SK-N-SH (cell line): ENCODE measurements at regions not wholly inside any gene's neighbourhood (a gene's known extent, or its start where the extent isn't known, plus 50 kb on each side); places are given as distances from the start of the nearest gene placed in this dataset.

Source experiments
- CTCF ChIA-PET: fragments of 300-600, 350-600 bp; formaldehyde crosslinking; extraction: SDS; loops from one replicate; lab custom pipeline; 2021; lab: Yijun Ruan, JAX
- POLR2A ChIA-PET: fragments of 350-600 bp; sonication (Branson Sonifier 250); formaldehyde crosslinking; extraction: SDS; loops from one replicate; lab custom pipeline; 2020; ENCODE audit warnings: antibody characterized with exemption, inconsistent platforms; lab: Yijun Ruan, JAX
- DNase-seq: peaks from one replicate; pipeline ENCODE4 v3.0.0; 2012
- H2AFZ ChIP-seq: fragments of 200-600 bp; sonication (generic); 2 replicates; pipeline ENCODE4 v1.8.1; 2016; ENCODE audit warnings: antibody characterized with exemption, mild to moderate bottlenecking, low read depth
- H3F3A ChIP-seq: fragments of 200-600 bp; sonication (generic); replicated peaks from 2 replicates; pipeline ENCODE3; 2016; ENCODE audit warnings: antibody characterized with exemption, mild to moderate bottlenecking; ENCODE audit not compliant: insufficient read depth
- H3K27ac ChIP-seq, 2 experiments: fragments of 200-500 bp in 1 of 2; fragments of 200-600 bp in 1 of 2; sonication (Bioruptor generic) in 1 of 2; sonication (generic), shearing (Covaris generic) in 1 of 2; 2 replicates each; pipeline versions ENCODE4 v1.5.1 to v1.6.1; 2014 to 2016; ENCODE audit warnings: low read depth in 2 of 2, inconsistent platforms in 1 of 2, low read length in 1 of 2, mild to moderate bottlenecking in 1 of 2, mixed read lengths in 1 of 2
- H3K27me3 ChIP-seq: fragments of 200-600 bp; sonication (generic), shearing (Covaris generic); 2 replicates; pipeline ENCODE4 v1.6.1; 2016; ENCODE audit warnings: mixed run types; ENCODE audit not compliant: insufficient read depth
- H3K36me3 ChIP-seq, 2 experiments: fragments of 200-500 bp in 1 of 2; fragments of 200-600 bp in 1 of 2; sonication (Bioruptor generic) in 1 of 2; sonication (generic) in 1 of 2; replicated peaks in 1 of 2; 2 replicates each; pipeline versions ENCODE3 to v1.5.1; 2014 to 2016; ENCODE audit warnings: low read length in 1 of 2, mild to moderate bottlenecking in 1 of 2; ENCODE audit not compliant: insufficient read depth in 2 of 2, control insufficient read depth in 1 of 2
- H3K4me1 ChIP-seq, 2 experiments: fragments of 200-500 bp in 1 of 2; fragments of 200-600 bp in 1 of 2; sonication (Bioruptor generic) in 1 of 2; sonication (generic), shearing (Covaris generic) in 1 of 2; 2 replicates each; pipeline versions ENCODE4 v1.5.1 to v1.6.1; 2014 to 2016; ENCODE audit warnings: low read depth in 1 of 2, low read length in 1 of 2, mixed run types in 1 of 2; ENCODE audit not compliant: insufficient read depth in 2 of 2, control insufficient read depth in 1 of 2
- H3K4me2 ChIP-seq: fragments of 200-600 bp; sonication (generic), shearing (Covaris generic); 2 replicates; pipeline ENCODE4 v1.6.1; 2017; ENCODE audit warnings: mixed run types
- H3K4me3 ChIP-seq, 2 experiments: fragments of 200-500 bp in 1 of 2; fragments of 200-600 bp in 1 of 2; sonication (Bioruptor generic) in 1 of 2; sonication (generic), shearing (Covaris generic) in 1 of 2; 2 replicates each; pipeline versions ENCODE4 v1.5.1 to v1.8.1; 2014 to 2016; ENCODE audit warnings: low read depth in 2 of 2, inconsistent platforms in 1 of 2, low read length in 1 of 2, mild to moderate bottlenecking in 1 of 2, mixed read lengths in 1 of 2, moderate library complexity in 1 of 2
- H3K79me2 ChIP-seq: fragments of 200-600 bp; sonication (generic); 2 replicates; pipeline ENCODE4 v1.8.1; 2017; ENCODE audit warnings: mild to moderate bottlenecking; ENCODE audit not compliant: insufficient read depth
- H3K9ac ChIP-seq: fragments of 200-600 bp; sonication (generic); 2 replicates; pipeline ENCODE4 v1.6.1; 2017; ENCODE audit warnings: mixed run types
- H3K9me2 ChIP-seq: fragments of 200-600 bp; sonication (generic); 2 replicates; pipeline ENCODE4 v1.6.1; 2017; ENCODE audit warnings: mixed run types
- H3K9me3 ChIP-seq: fragments of 200-600 bp; sonication (generic); 2 replicates; pipeline ENCODE4 v1.6.1; 2017; ENCODE audit warnings: mixed run types, mild to moderate bottlenecking, moderate library complexity
- H4K20me1 ChIP-seq: fragments of 200-600 bp; sonication (generic); 2 replicates; pipeline ENCODE4 v1.6.1; 2017; ENCODE audit warnings: mild to moderate bottlenecking, mixed run types; ENCODE audit not compliant: insufficient read depth
- CHD2 ChIP-seq: fragments of 150-350 bp; IDR thresholded peaks from 2 replicates; pipeline ENCODE4 v1.6.1; 2018; ENCODE audit warnings: low read length; ENCODE audit not compliant: partially characterized antibody
- ELF1 ChIP-seq: IDR thresholded peaks from 2 replicates; pipeline ENCODE4 v1.4.0; 2012
- EP300 ChIP-seq, 2 experiments: IDR thresholded peaks; 2 replicates each; pipeline versions ENCODE4 v1.4.0 to v1.6.1; 2012; ENCODE audit warnings: borderline replicate concordance in 1 of 2, low read depth in 1 of 2, low read length in 1 of 2
- EZH2phosphoT487 ChIP-seq: fragments of 200-600 bp; sonication (generic); IDR thresholded peaks from 2 replicates; pipeline ENCODE4 v1.6.1; 2017; ENCODE audit warnings: low read depth, mixed run types, mild to moderate bottlenecking, antibody characterized with exemption, moderate library complexity, borderline replicate concordance
- FOXJ3 ChIP-seq: sonication (generic); formaldehyde crosslinking; IDR thresholded peaks from 2 replicates; pipeline ENCODE4 v1.5.1; 2020; ENCODE audit warnings: mild to moderate bottlenecking, missing genetic modification reagents
- GABPA ChIP-seq: IDR thresholded peaks from 2 replicates; pipeline ENCODE4 v1.4.0; 2012; ENCODE audit warnings: low read depth, mild to moderate bottlenecking
- GATA2 ChIP-seq: sonication (generic); formaldehyde crosslinking; IDR thresholded peaks from 2 replicates; pipeline ENCODE4 v1.5.0; 2020; ENCODE audit warnings: mild to moderate bottlenecking, missing genetic modification reagents
- JUND ChIP-seq: IDR thresholded peaks from 2 replicates; pipeline ENCODE4 v1.4.0; 2012
- MAX ChIP-seq: IDR thresholded peaks from 2 replicates; pipeline ENCODE4 v1.4.0; 2012; ENCODE audit warnings: low read depth
- MEF2A ChIP-seq: IDR thresholded peaks from 2 replicates; pipeline ENCODE4 v1.4.0; 2012; ENCODE audit warnings: low read depth, borderline replicate concordance
- NFIC ChIP-seq: IDR thresholded peaks from 2 replicates; pipeline ENCODE4 v1.4.0; 2012; ENCODE audit warnings: borderline replicate concordance
- NRF1 ChIP-seq: IDR thresholded peaks from 2 replicates; pipeline ENCODE4 v1.6.1; 2012; ENCODE audit warnings: low read depth, mild to moderate bottlenecking, low read length
- POLR2AphosphoS5 ChIP-seq: IDR thresholded peaks from 2 replicates; pipeline ENCODE4 v1.6.1; 2012; ENCODE audit warnings: low read depth, low read length
- RAD21 ChIP-seq: IDR thresholded peaks from 2 replicates; pipeline ENCODE4 v1.6.1; 2012; ENCODE audit warnings: mild to moderate bottlenecking, low read length
- RCOR1 ChIP-seq: fragments of 150-350 bp; IDR thresholded peaks from 2 replicates; pipeline ENCODE4 v1.6.1; 2017; ENCODE audit warnings: antibody characterized with exemption, low read length
- RFX5 ChIP-seq: IDR thresholded peaks from 2 replicates; pipeline ENCODE4 v1.6.1; 2012; ENCODE audit warnings: mild to moderate bottlenecking, improper control_type of control experiment, low read length
- SIN3A ChIP-seq: IDR thresholded peaks from 2 replicates; pipeline ENCODE4 v1.6.1; 2012; ENCODE audit warnings: low read depth, mild to moderate bottlenecking, low read length, moderate library complexity, borderline replicate concordance
- SMC3 ChIP-seq: IDR thresholded peaks from 2 replicates; pipeline ENCODE4 v1.6.1; 2012; ENCODE audit warnings: low read depth, low read length, improper control_type of control experiment
- TCF12 ChIP-seq: IDR thresholded peaks from 2 replicates; pipeline ENCODE4 v1.4.0; 2012
- USF2 ChIP-seq: fragments of 150-350 bp; IDR thresholded peaks from 2 replicates; pipeline ENCODE4 v1.6.1; 2017; ENCODE audit warnings: antibody characterized with exemption, low read length, low read depth, borderline replicate concordance
- WGBS: methylation state at CpG from one replicate; pipeline ENCODE4 v1.1.6; 2017; ENCODE audit warnings: low lambda C conversion rate; 5-methylcytosine and 5-hydroxymethylcytosine counted together
- TF ChIP-seq, protein P1 (sequence below): IDR thresholded peaks from 2 replicates; pipeline ENCODE4 v1.4.0; 2012; ENCODE audit warnings: low read depth, borderline replicate concordance
- TF ChIP-seq, protein P2 (sequence below): IDR thresholded peaks from 2 replicates; pipeline ENCODE4 v1.4.0; 2012; ENCODE audit warnings: low read depth, borderline replicate concordance
- TF ChIP-seq, protein P3 (sequence below): fragments of 200-600 bp; sonication (generic); IDR thresholded peaks from 2 replicates; pipeline ENCODE4 v1.6.1; 2017; ENCODE audit warnings: antibody characterized with exemption, mild to moderate bottlenecking, moderate library complexity

GRCh38 chr6:100116411-100117194, 122.6 kb upstream of the MCHR2 start:
- Histone ChIP-seq H3K36me3 (no peaks in the 10 kb centered on the region), H3K27ac (no peak overlapping the region), H3K4me2 (no peak overlapping the region), H3K9me3 (no peaks in the 10 kb centered on the region), H3K4me1 (no peaks in the 10 kb centered on the region), H3F3A (no peaks in the 10 kb centered on the region), H4K20me1 (no peaks in the 10 kb centered on the region), H3K9me2 (no peaks in the 10 kb centered on the region), H3K27me3 (peaks cover 40% of the 10 kb centered on the region), H3K4me3 (no peak overlapping the region; a peak in 1 of 4 replicates), H3K79me2 (no peaks in the 10 kb centered on the region), H2AFZ (no peak overlapping the region), H3K9ac (no peak overlapping the region)
- peak; percentile 23 for DNase-seq
- TF ChIP-seq RCOR1 (no peak), NFIC (no peak), USF2 (no peak), ELF1 (no peak), MAX (no peak), MEF2A (no peak), SIN3A (no peak), RAD21 (peak; percentile 80), CHD2 (no peak), SMC3 (peak; percentile 76), EP300 (IDR thresholded peaks at IDR 0.05; ENCODE audit: borderline replicate concordance in 1 of 2, low read depth in 1 of 2, low read length in 1 of 2) (no peak), POLR2AphosphoS5 (no peak), NRF1 (no peak), GABPA (no peak), TCF12 (peak; percentile 65), EZH2phosphoT487 (no peak), RFX5 (no peak), FOXJ3 (no peak), GATA2 (CRISPR knock-in tag) (no peak), JUND (no peak)
- TF ChIP-seq, protein P1, sequence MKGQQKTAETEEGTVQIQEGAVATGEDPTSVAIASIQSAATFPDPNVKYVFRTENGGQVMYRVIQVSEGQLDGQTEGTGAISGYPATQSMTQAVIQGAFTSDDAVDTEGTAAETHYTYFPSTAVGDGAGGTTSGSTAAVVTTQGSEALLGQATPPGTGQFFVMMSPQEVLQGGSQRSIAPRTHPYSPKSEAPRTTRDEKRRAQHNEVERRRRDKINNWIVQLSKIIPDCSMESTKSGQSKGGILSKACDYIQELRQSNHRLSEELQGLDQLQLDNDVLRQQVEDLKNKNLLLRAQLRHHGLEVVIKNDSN, result no peak
- TF ChIP-seq, protein P2, sequence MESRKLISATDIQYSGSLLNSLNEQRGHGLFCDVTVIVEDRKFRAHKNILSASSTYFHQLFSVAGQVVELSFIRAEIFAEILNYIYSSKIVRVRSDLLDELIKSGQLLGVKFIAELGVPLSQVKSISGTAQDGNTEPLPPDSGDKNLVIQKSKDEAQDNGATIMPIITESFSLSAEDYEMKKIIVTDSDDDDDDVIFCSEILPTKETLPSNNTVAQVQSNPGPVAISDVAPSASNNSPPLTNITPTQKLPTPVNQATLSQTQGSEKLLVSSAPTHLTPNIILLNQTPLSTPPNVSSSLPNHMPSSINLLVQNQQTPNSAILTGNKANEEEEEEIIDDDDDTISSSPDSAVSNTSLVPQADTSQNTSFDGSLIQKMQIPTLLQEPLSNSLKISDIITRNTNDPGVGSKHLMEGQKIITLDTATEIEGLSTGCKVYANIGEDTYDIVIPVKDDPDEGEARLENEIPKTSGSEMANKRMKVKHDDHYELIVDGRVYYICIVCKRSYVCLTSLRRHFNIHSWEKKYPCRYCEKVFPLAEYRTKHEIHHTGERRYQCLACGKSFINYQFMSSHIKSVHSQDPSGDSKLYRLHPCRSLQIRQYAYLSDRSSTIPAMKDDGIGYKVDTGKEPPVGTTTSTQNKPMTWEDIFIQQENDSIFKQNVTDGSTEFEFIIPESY, result no peak
- TF ChIP-seq, protein P3, sequence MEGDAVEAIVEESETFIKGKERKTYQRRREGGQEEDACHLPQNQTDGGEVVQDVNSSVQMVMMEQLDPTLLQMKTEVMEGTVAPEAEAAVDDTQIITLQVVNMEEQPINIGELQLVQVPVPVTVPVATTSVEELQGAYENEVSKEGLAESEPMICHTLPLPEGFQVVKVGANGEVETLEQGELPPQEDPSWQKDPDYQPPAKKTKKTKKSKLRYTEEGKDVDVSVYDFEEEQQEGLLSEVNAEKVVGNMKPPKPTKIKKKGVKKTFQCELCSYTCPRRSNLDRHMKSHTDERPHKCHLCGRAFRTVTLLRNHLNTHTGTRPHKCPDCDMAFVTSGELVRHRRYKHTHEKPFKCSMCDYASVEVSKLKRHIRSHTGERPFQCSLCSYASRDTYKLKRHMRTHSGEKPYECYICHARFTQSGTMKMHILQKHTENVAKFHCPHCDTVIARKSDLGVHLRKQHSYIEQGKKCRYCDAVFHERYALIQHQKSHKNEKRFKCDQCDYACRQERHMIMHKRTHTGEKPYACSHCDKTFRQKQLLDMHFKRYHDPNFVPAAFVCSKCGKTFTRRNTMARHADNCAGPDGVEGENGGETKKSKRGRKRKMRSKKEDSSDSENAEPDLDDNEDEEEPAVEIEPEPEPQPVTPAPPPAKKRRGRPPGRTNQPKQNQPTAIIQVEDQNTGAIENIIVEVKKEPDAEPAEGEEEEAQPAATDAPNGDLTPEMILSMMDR, result peak; percentile 88
- CTCF ChIA-PET, result interaction anchor here (0.6 to 3.2 kb wide), 18 partner anchors 9 to 603 kb away, joined by 3 to 22 read pairs (median 4); no protein-coding TSS in a partner anchor
- 2% methylated on average over 4 of the region's 4 CpGs for WGBS
- POLR2A ChIA-PET, result no interaction called here
